HG02623 (cell line): ENCODE measurements at regions not wholly inside any gene's neighbourhood (a gene's known extent, or its start where the extent isn't known, plus 50 kb on each side); places are given as distances from the start of the nearest gene placed in this dataset.

Experiments
- ATAC-seq: cut with Tn5 transposase; IDR thresholded peaks from one replicate; pipeline ENCODE4 v1.9.1; 2021; ENCODE audit warnings: moderate library complexity; ENCODE audit not compliant: unreplicated experiment

DNA sequence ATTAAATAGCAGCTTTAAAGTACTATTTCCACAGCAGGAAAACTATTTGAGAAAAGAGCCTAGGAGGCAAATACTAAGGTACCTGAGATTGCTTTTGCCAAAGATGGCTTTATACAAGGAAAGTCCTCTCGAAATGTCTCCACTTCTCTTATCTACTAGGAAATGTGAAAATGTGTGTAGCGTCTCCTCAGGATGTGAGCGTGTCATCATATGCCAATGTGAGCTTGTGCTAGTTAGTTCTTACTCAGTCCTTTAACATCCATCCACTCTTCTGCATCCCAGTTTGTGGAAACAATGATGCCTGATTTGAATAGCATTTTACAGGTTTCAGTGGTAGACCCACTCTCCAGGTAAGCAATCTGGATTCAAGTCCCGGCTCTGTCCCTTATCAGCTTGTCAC is 421.0 kb downstream of the DYNC2H1 start:
- ATAC-seq = no peak

DNA sequence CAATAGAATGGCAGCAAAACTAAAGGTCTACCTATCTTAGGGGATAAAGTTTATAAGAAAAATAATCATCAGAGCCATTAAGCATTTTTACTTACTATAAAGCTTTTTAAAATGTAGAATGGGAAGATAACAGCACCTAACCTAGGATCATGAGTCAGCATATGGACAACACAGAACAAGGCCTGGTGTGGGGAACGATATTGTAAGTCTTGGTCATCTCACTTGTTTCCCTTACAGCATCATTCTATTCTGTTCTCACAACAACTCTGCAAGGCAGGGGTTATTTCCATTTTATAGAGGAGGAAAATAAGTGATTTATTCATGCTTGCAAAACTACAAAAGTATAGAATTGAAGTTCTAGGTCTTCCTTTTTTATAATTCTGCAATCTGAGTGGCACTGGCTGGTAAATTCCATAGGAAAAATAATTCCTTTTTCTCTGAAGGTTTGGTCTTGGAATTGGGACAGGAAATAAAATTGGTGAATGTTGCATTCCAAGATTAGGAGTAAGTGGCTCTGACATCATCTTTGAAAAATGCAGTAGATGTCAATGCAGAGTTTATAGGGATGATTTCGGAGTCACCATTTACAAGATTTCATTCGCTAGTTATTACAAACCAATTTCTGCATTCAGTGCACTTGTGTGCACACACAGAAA is 423.0 kb downstream of the DYNC2H1 start:
- ATAC-seq = no peak

DNA sequence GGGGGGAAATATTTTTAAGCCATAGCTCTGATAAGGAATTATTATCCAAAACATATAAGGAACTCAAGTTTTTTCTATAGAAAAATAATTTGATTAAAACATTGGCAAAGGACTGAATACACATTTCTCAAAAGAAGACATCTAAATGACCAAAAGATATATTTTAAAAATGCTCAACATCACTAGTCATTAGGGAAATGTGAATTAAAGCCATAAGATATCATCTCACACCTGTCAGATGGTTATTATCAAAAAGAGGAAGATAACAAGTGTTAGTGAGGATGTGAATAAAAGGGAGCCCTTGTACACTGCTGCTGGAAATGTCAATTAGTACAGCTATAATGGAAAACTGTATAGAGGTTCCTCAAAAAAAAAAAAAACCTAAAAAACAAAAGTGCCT is 425.0 kb downstream of the DYNC2H1 start:
- no peak for ATAC-seq

DNA sequence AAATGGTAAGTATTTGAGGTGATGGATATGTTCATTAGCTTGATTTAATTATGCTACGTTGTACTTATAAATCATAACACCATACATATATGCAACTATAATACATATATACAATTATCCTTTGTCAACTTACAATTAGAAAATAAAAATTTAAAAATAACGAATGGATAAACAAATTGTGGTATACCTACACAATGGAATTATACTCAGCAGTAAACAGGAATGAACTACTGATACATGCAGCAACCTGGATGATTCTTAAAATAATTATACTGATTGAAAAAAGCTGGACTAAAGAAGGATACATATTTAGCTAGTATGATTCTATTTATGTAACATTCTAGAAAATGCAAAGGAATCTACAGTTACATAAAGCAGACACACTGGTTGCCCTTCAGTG is 425.7 kb downstream of the DYNC2H1 start:
- ATAC-seq = no peak

- no peak for ATAC-seq
Observed at GRCh38 chr11:103536335-103536722, 427.1 kb downstream of the DYNC2H1 start.

- ATAC-seq = no peak
Observed at GRCh38 chr11:103537904-103538502, 428.8 kb downstream of the DYNC2H1 start.

GRCh38 chr11:103539166-103539565 is 429.9 kb downstream of the DYNC2H1 start:
- no peak for ATAC-seq

- ATAC-seq = no peak
Observed at GRCh38 chr11:103541186-103541795, 432.1 kb downstream of the DYNC2H1 start.

- ATAC-seq = no peak
Observed at GRCh38 chr11:103542851-103543250, 433.6 kb downstream of the DYNC2H1 start.

- ATAC-seq = no peak
Observed at GRCh38 chr11:103543456-103543855, 434.2 kb downstream of the DYNC2H1 start.

DNA sequence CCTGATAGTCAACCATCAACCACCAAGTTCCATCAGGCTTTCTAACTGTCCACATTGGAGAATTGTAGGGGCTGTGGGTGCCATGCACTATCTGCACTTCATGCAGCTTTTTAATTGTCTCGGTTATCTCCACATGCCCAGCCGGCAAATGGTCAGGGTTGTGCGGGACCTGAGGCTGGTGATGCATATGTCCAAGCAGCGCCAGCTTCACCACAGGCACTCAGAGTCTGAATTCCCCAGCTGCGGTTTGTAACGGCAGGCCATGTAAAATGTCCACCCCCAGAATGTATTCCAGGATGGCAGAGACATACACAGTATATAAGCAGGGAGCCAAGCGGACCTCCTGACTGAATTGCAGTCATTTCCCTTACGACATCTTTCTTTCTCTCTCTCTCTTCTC is 435.6 kb downstream of the DYNC2H1 start:
- no peak for ATAC-seq

GRCh38 chr11:103545551-103545950 is 436.3 kb downstream of the DYNC2H1 start:
- ATAC-seq = no peak

DNA sequence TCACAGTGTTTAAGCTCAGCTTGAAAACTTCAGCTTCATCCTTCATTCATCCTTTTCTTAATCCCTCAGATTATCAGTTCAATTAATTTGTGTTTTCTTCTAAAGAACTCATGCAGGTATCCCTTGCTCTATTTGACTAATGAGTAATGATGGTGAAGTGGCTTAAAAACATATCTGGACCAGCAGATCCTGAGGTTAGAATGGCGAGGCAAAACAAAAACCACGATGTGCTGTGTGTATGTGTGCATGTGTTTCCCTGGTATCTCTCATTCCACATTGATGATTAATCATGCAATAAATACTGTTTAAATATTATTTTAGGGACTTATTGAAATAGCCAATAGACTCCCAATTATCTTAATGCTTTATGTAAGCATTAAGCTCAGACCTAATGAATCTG is 437.0 kb downstream of the DYNC2H1 start:
- ATAC-seq = no peak

- ATAC-seq = no peak
Observed at GRCh38 chr11:103547024-103547423, 437.8 kb downstream of the DYNC2H1 start.

GRCh38 chr11:103547691-103548090 is 438.5 kb downstream of the DYNC2H1 start:
- ATAC-seq = no peak

GRCh38 chr11:103548838-103549237 is 439.6 kb downstream of the DYNC2H1 start:
- no peak for ATAC-seq

DNA sequence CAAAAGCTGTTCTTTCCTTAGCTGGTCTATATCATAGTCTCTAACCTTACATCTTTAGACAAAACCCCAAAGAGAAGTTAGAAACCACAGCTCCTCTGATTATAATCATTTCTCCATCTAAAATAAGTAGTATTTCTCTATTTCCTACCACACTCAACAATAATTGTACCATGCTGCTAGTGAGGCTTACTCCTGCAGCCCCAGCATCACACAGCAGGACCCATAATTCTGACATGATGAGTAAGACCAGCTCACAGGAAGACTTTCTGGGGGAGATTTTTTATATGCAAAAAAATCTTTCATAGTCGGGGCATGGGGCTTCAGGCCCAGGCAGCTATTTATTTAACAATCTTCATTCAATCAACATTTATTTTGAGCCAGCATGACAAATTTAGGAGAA is 441.6 kb downstream of the DYNC2H1 start:
- no peak for ATAC-seq

- no peak for ATAC-seq
Observed at GRCh38 chr11:103552086-103552485, 442.9 kb downstream of the DYNC2H1 start.

DNA sequence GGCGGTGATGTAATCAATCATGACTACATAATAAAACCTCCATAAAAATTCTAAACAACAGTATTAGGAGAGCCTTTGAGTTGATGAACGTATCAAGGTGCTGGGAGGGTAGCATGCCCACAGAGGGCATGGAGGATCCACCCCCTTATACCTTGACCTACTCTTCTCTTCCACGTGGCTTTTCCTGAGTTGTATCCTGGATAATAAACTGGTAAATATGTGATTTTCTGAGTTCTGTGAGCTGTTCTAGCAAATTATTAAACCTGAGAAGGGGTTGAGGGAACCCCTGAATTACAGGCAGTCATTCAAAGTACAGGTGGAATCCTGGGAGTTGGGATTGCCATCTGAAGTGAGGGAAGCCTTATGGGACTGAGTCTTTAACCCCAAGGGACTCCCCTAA is 446.9 kb downstream of the DYNC2H1 start:
- no peak for ATAC-seq

DNA sequence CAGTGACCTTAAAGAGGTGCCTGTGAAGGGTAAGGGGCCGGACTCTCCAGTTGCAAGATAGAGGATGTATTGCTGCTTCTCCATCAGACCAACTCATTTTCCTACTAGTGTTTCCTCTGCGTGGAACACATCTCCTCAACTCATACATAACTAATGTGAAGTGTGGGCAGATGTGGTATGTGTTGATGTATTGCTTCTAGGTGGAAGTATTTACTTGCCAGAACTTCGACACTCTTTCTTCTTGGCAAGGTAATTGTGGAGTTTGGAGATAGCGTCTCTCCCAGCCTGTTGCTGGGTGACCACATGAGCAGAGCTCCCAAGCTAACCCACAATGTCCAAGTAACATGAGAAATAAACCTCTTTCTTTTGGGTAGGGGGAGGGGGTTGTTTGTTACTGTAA is 456.9 kb downstream of the DYNC2H1 start:
- no peak for ATAC-seq

DNA sequence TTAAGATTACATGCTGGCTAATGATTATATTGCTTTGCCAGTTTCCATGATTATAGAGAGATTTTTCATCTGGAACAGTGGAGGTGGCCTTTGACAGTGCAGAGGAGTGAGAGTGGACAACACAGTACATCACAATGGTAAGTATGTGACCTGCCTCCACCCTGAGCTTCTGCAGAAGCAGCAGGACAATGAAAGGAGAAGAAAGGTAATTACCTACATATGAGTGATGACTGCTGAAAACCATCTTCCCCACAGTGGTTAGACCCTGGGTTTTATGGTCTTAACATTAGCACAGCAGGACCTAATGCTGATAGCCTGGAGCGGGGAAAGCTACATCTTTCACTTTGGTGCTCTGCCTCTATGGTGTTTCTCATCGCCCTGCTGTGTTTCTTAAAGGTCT is 454.7 kb upstream of the DDI1 start:
- ATAC-seq = no peak

GRCh38 chr11:103582351-103582909 is 454.0 kb upstream of the DDI1 start:
- ATAC-seq = no peak
